ENCODE measurements at regions not wholly inside any gene's neighbourhood (a gene's known extent, or its start where the extent isn't known, plus 50 kb on each side); places are given as distances from the start of the nearest gene placed in this dataset.

DNA sequence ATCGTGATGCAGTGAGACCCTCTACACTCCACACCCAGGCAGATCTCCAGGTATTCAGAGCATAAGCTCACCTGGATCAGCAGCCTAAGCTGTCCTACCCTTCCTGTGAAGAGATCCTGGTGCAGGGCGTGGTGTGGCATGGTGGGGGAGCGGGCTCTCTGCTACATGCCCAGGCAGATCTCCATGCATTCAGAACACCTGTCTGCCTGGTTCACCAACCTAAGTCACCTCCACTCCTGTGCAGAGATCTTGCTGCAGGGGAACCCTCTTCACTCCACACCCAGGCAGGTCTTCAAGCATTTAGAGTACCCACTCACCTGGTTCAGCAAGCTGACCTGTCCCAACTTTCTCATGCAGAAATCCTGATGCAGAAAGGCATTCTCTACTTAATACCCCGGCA, 394.4 kb upstream of the SEMA3A start:
- TF ChIP-seq POLR2A (IDR thresholded peaks at IDR 0.05; ENCODE audit: low read depth, low read length) = no peak
- TF ChIP-seq, protein P1, sequence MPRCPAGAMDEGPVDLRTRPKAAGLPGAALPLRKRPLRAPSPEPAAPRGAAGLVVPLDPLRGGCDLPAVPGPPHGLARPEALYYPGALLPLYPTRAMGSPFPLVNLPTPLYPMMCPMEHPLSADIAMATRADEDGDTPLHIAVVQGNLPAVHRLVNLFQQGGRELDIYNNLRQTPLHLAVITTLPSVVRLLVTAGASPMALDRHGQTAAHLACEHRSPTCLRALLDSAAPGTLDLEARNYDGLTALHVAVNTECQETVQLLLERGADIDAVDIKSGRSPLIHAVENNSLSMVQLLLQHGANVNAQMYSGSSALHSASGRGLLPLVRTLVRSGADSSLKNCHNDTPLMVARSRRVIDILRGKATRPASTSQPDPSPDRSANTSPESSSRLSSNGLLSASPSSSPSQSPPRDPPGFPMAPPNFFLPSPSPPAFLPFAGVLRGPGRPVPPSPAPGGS (IDR thresholded peaks at IDR 0.05; ENCODE audit: borderline replicate concordance, insufficient read depth, low read depth, low read length, poor library complexity, severe bottlenecking) = no peak
- TF ChIP-seq, protein P2, sequence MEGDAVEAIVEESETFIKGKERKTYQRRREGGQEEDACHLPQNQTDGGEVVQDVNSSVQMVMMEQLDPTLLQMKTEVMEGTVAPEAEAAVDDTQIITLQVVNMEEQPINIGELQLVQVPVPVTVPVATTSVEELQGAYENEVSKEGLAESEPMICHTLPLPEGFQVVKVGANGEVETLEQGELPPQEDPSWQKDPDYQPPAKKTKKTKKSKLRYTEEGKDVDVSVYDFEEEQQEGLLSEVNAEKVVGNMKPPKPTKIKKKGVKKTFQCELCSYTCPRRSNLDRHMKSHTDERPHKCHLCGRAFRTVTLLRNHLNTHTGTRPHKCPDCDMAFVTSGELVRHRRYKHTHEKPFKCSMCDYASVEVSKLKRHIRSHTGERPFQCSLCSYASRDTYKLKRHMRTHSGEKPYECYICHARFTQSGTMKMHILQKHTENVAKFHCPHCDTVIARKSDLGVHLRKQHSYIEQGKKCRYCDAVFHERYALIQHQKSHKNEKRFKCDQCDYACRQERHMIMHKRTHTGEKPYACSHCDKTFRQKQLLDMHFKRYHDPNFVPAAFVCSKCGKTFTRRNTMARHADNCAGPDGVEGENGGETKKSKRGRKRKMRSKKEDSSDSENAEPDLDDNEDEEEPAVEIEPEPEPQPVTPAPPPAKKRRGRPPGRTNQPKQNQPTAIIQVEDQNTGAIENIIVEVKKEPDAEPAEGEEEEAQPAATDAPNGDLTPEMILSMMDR (IDR thresholded peaks at IDR 0.05 in 2 of 3, conservative IDR thresholded peaks at IDR 0.05 in 1 of 3; ENCODE audit: control insufficient read depth in 2 of 3, extremely low read depth in 1 of 3, insufficient read depth in 1 of 3, low read depth in 3 of 3, low read length in 3 of 3) = no peak
- TF ChIP-seq SUZ12 (IDR thresholded peaks at IDR 0.05; ENCODE audit: unreplicated experiment) = no peak
- TF ChIP-seq ASH2L (IDR thresholded peaks at IDR 0.05; ENCODE audit: borderline replicate concordance, low read depth) = no peak
- TF ChIP-seq EZH2 (IDR thresholded peaks at IDR 0.05; ENCODE audit: borderline replicate concordance, control insufficient read depth, low read depth, low read length) = no peak
- TF ChIP-seq POLR2AphosphoS5 (IDR thresholded peaks at IDR 0.05; ENCODE audit: low read length) = no peak

Measured in GM12878 (cell line).